NCI-H1417 (cell line): ENCODE measurements at regions not wholly inside any gene's neighbourhood (a gene's known extent, or its start where the extent isn't known, plus 50 kb on each side); places are given as distances from the start of the nearest gene placed in this dataset.

Experiments used
- DNase-seq, 3 experiments: peaks; one replicate each; lab custom pipeline; 2025; lab: John Stamatoyannopoulos, UW

DNA sequence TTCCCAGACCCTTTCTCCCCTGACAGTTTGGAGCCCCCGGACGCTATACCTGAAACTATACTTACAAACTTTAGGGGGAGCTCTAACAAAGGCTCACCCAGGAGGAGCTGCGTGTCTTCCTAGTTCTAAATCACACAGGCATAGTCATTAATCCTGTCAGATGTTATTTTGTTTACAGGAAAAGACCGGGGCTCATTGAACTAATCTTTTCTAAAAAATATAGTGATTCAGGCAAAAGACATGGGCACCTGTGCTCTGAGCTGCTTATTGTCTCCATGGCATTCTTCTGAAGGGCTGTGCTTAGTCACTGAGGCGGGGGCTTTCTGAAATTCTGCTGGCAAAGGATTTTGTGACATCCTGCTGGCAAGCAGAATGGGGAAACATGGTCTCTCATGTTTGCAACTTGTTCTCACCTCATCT lies 1577.0 kb downstream of the NCAM2 start:
- DNase-seq, result peak in 2 of 3 experiments; percentile 74 to 84

- DNase-seq, result peak in 1 of 3 experiments; percentile 23
Observed at GRCh38 chr21:22579741-22580140, 1581.5 kb downstream of the NCAM2 start.

DNA sequence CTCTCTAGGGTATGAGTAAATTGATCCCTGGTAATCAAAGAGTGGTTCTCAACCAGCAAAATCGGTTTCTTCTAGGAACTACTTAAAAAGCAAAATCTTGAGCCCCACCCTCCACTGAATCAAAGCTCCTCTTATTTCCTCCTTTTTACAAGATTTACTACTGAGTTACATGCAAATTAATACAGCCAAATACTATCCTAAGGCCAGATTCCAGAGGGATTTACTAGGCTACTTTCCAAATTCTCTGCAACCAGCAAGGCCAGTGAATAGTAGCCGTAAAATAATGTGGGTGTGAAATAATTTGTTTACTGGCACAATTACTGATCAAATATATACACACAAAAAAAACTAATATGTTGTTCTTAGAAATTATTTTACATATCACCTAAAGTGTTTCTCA lies 1583.8 kb downstream of the NCAM2 start:
- DNase-seq, result no peak

- DNase-seq, result no peak
Observed at GRCh38 chr21:22584308-22584707, 1586.1 kb downstream of the NCAM2 start.

DNA sequence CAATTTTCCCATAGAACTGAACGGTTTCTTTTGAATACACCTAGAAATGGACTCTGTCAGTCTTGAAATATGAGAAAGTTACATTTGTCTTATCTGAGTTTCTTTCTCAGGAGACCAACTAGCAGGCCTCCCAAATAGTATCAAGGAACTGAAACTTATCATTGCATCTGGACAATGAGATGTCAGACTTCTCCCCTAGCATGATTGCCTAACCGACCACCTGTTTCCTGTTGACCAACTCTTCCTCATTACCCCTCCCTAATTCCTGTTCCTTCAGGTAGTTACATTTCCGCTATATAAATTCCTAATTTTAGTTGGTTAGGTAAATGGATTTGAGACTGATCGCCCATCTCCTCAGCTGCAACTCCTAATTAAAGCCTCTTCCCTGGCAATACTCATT lies 1587.3 kb downstream of the NCAM2 start:
- DNase-seq, result no peak

DNA sequence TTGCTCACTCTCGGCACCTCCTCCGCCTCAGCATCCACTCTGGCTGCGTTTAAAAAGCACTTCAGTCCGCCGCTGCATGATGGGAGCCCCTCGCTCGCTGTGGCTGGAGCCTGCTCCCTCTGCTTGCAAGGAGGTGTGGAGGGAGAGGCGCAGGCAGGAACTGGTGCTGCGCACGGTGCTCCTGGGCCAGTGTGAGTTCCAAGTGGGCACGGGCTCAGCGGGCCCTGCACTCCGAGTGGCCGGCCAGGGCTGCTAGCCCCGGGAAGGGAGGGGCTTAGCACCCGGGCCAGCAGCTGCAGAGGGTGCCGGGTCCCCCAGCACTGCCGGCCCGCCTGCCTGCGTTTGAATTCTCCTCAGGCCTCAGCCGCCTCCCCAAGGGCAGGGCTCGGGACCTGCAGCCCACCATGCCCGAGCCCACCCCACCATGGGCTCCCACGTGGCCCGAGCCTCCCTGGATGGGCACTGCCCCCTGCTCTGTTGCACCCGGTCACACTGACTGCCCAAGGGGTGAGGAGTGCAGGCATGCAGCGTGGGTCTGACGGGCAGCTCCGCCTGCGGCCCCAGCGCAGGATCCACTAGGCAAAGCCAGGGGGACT lies 1599.5 kb downstream of the NCAM2 start:
- no peak for DNase-seq

DNA sequence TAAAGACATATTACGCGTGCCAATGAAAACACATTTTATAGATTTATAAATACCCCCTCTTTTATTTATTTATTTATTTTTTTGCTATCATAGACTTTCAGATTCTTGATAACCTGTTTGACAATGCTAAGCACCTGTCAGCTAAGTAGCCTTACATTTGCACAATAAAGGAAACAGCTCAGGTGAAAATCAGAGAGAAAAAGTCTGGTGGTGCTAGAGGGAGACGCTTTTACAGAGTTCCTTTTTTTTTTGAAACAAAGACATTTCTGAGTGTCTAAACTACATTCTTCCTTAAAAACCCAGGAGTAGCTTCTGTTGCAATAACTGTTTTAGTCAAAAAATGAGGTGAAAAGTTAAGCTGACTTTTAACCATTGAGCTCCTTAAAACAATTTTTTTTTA lies 1611.6 kb downstream of the NCAM2 start:
- peak in 1 of 3 experiments; percentile 28 for DNase-seq

GRCh38 chr21:22627911-22628310 lies 1629.7 kb downstream of the NCAM2 start:
- DNase-seq, result no peak

DNA sequence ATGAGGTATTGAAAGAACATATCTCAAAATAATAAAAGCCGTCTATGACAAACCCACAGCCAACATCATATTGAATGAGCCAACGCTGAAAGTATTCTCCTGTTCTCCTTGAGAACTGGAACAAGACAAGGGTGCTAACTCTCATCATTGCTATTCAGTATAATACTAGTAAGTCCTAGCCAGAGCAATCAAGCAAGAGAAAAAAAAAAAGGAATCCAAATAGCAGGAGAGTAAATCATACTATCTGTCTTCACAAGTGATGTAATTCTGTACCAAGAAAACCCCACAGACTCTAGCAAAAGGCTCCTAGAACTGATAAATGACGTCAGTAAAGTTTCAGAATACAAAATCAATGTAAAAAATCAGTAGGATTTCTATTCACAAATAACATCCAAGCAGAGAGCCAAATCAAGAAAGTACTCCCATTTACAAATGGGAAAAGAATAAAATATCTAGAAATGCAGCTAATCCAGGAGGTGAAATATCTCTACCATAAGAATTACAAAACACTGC lies 1632.8 kb downstream of the NCAM2 start:
- DNase-seq, result no peak

DNA sequence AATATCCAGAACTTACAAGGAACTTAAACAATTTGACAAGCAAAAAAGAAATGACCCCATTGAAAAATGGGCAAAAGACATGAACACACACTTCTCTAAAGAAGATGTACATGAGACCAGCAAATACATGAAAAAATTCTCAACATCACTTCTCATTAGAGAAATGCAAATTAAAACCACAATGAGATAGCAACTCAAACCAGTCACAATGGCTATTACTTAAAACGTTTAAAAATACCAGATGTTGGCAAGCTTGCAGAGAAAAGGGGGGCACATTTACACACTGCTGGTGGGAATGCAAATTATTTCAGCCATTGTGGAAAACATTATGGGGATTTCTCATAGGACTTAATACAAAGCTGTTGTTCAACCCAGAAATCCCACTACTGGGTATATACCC lies 1634.0 kb downstream of the NCAM2 start:
- DNase-seq, result no peak

GRCh38 chr21:22649246-22649645 lies 1651.0 kb downstream of the NCAM2 start:
- DNase-seq, result no peak

- DNase-seq, result no peak
Observed at GRCh38 chr21:22650226-22650625, 1652.0 kb downstream of the NCAM2 start.

GRCh38 chr21:22657781-22658180 lies 1659.6 kb downstream of the NCAM2 start:
- no peak for DNase-seq

DNA sequence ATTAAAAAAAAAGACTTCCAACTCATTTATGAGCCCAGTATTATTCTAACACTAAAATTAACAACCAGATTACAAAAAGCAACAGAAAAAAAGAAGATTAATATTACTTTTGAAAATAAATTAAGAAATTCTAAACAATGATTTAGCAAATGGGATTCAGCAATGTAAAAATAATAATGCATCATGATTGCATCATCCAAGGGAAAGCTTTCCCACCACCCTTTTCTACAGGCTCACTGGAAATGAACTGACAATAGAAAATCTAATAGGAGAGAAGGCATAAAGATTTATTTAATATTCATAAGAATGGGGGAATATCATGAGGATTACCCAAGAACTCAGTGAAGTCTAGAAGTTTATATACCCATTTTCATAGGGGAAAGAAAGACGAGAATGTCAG lies 1671.9 kb downstream of the NCAM2 start:
- no peak for DNase-seq

- DNase-seq, result no peak
Observed at GRCh38 chr21:22679207-22679606, 1681.0 kb downstream of the NCAM2 start.

DNA sequence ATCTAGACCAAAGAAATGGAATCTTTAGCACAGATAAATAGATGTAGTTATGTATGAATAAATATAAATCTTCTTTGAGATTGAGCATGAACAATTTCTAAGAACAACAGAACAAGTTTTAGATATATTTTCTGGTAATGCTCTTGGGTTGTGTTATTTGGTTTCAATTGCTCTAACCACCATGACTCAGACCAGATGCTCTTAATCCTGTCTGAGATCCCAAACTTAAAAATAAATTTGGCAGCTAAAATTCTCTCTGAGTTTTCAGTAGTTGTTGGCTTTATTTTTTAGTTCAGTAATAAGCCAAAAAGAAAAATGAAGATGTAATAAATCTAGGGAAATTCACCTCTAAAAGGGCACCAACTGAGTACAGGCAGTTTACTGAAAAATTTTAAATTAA lies 1693.4 kb downstream of the NCAM2 start:
- DNase-seq, result no peak

DNA sequence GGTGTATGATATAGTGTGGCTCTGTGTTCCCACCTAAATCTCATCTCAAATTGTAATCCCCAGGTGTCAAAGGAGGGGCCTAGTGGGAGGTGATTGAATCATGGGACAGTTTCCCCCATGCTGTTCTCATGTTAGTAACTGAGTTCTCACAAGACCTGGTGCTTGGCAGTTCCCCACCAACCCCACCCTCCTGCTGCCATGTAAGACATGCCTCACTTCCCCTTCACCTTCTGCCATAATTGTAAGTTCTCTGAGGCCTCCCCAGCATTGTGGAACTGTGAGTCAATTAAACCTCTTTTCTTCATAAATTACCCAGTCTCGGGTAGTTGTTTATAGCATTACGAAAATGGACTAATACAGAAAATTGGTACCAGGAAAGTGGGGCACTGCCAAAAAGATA lies 1705.3 kb downstream of the NCAM2 start:
- DNase-seq, result no peak

GRCh38 chr21:22710721-22711120 lies 1712.5 kb downstream of the NCAM2 start:
- no peak for DNase-seq

DNA sequence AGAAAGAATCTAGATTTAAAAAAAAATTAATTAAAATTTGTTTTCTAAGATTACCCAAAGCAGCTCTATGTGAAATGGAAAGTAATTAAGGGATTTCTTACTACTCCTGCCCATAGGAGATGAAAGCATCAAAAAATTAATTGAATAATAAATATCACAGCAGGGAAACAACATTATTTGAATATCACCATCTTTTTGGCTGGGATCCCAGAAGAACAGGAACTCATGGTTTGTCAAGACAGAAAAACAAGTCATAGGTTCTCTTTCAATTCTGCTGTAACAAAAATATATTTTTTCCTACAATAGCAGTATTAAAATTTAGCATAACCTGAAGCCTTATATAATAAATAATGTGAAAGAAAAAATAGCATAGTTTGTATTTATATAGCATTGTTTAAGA lies 1713.4 kb downstream of the NCAM2 start:
- peak in 1 of 3 experiments; percentile 45 for DNase-seq

- DNase-seq, result no peak
Observed at GRCh38 chr21:22725436-22725835, 1727.2 kb downstream of the NCAM2 start.

DNA sequence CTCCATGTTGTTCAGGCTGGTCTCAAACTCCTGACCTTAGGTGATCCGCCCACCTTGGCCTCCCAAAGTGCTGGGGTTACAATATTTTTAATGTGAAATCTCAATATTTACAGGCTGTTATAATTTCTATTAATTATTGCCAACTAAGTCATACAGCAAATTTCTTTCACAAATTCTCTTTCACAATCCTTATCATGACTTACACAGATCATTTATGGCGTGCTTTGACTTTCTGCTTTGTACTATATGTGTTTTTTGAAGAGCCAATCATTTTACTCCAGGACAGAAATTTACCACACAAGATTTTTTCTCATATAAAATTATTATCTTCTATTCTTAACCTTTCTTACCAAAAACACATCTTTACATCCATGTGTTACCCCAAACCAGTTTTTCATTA lies 1729.9 kb downstream of the NCAM2 start:
- DNase-seq, result peak in 1 of 3 experiments; percentile 15

- DNase-seq, result no peak
Observed at GRCh38 chr21:22743085-22743484, 1744.9 kb downstream of the NCAM2 start.

DNA sequence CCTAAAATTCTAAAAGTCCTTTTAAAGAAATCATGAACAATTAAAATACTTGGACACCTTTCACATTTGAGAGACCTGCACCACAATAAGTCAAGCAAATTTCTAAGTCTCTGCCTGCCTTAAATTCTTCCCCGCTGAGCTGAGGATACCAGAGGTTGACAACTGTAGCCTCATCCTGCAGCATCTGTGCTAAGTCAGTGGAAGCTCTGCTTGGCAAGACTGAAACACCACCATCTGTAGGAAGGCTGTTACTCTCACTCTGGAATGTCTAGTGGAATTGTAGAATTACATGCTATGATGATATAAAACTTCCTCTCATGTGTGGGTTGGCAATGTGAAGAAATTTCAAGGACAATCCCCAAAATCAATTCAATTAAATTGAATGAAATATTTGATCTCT lies 1756.5 kb downstream of the NCAM2 start:
- no peak for DNase-seq

GRCh38 chr21:22758478-22758877 lies 1760.3 kb downstream of the NCAM2 start:
- DNase-seq, result no peak
